H9 (cell line): ENCODE measurements at regions not wholly inside any gene's neighbourhood (a gene's known extent, or its start where the extent isn't known, plus 50 kb on each side); places are given as distances from the start of the nearest gene placed in this dataset.
"Not testable (repeated sequence)": the region's sequence is repeated elsewhere in the genome, so short reads cannot be mapped to it uniquely, and the experiment has no call there.

ENCODE experiments used
- DNase-seq: peaks from one replicate; pipeline ENCODE4 v3.0.0-alpha.2; 2017
- H2AFZ ChIP-seq: one replicate; pipeline ENCODE4 v1.6.1; 2013; ENCODE audit warnings: mild to moderate bottlenecking, low read length, control low read depth, moderate library complexity
- H2AK5ac ChIP-seq: 2 replicates; pipeline ENCODE4 v1.6.1; 2013; ENCODE audit warnings: low read length, control low read depth, mixed read lengths; ENCODE audit not compliant: insufficient read length
- H2BK120ac ChIP-seq: one replicate; pipeline ENCODE4 v1.6.1; 2013; ENCODE audit warnings: low read depth, mild to moderate bottlenecking, low read length, control low read depth, inconsistent platforms; ENCODE audit not compliant: poor library complexity, severe bottlenecking
- H2BK12ac ChIP-seq: 2 replicates; pipeline ENCODE4 v1.6.1; 2013; ENCODE audit warnings: low read length, control low read depth, mixed read lengths, low read depth; ENCODE audit not compliant: insufficient read length
- H2BK15ac ChIP-seq: 2 replicates; pipeline ENCODE4 v1.6.1; 2013; ENCODE audit warnings: low read depth, low read length, control low read depth
- H2BK20ac ChIP-seq: one replicate; pipeline ENCODE4 v1.6.1; 2013; ENCODE audit warnings: low read depth, mild to moderate bottlenecking, low read length, control low read depth, inconsistent platforms; ENCODE audit not compliant: poor library complexity, severe bottlenecking
- H2BK5ac ChIP-seq: 2 replicates; pipeline ENCODE4 v1.6.1; 2013; ENCODE audit warnings: low read length, control low read depth, mixed read lengths; ENCODE audit not compliant: insufficient read length
- H3K14ac ChIP-seq: 2 replicates; pipeline ENCODE4 v1.6.1; 2013; ENCODE audit warnings: low read length, control low read depth; ENCODE audit not compliant: insufficient read depth
- H3K18ac ChIP-seq: 2 replicates; pipeline ENCODE4 v1.6.1; 2013; ENCODE audit warnings: low read depth, mild to moderate bottlenecking, mixed read lengths, low read length, control low read depth; ENCODE audit not compliant: insufficient read length
- H3K23ac ChIP-seq: 2 replicates; pipeline ENCODE4 v1.6.1; 2013; ENCODE audit warnings: low read length, control low read depth, mixed read lengths, low read depth; ENCODE audit not compliant: insufficient read length
- H3K23me2 ChIP-seq: 2 replicates; pipeline ENCODE4 v1.6.1; 2013; ENCODE audit warnings: low read depth, mild to moderate bottlenecking, mixed read lengths, low read length, control low read depth; ENCODE audit not compliant: insufficient read length, poor library complexity, severe bottlenecking
- H3K27ac ChIP-seq: 2 replicates; pipeline ENCODE4 v1.5.1; 2013; ENCODE audit warnings: low read length, control low read depth, mixed read lengths, low read depth; ENCODE audit not compliant: insufficient read length
- H3K27me3 ChIP-seq: 2 replicates; pipeline ENCODE4 v1.6.1; 2013; ENCODE audit warnings: low read length, control low read depth, inconsistent platforms; ENCODE audit not compliant: insufficient read depth
- H3K4ac ChIP-seq: 2 replicates; pipeline ENCODE4 v1.6.1; 2013; ENCODE audit warnings: low read depth, mild to moderate bottlenecking, control low read depth, inconsistent platforms, low read length, moderate library complexity
- H3K4me1 ChIP-seq: 2 replicates; pipeline ENCODE4 v1.6.1; 2013; ENCODE audit warnings: low read length, control low read depth, inconsistent platforms; ENCODE audit not compliant: insufficient read depth
- H3K4me2 ChIP-seq: 2 replicates; pipeline ENCODE4 v1.6.1; 2013; ENCODE audit warnings: low read length, control low read depth, mixed read lengths; ENCODE audit not compliant: insufficient read length, insufficient read depth
- H3K56ac ChIP-seq: 2 replicates; pipeline ENCODE4 v1.6.1; 2013; ENCODE audit warnings: low read depth, mild to moderate bottlenecking, mixed read lengths, low read length, control low read depth; ENCODE audit not compliant: insufficient read length
- H3K79me1 ChIP-seq: 2 replicates; pipeline ENCODE4 v1.6.1; 2013; ENCODE audit warnings: low read depth, mild to moderate bottlenecking, moderate library complexity, low read length, control low read depth, inconsistent platforms; ENCODE audit not compliant: insufficient read depth, poor library complexity, severe bottlenecking
- H3K79me2 ChIP-seq: 2 replicates; pipeline ENCODE4 v1.6.1; 2013; ENCODE audit warnings: low read length, control low read depth, inconsistent platforms; ENCODE audit not compliant: insufficient read depth
- H3K9ac ChIP-seq: 2 replicates; pipeline ENCODE4 v1.6.1; 2013; ENCODE audit warnings: low read length, control low read depth, mixed read lengths; ENCODE audit not compliant: insufficient read length; ENCODE audit errors: extremely low read depth
- H3K9me3 ChIP-seq: one replicate; pipeline ENCODE4 v1.6.1; 2013; ENCODE audit warnings: low read depth, low read length, inconsistent platforms; ENCODE audit not compliant: control insufficient read depth
- H3T11ph ChIP-seq: one replicate; pipeline ENCODE4 v1.6.1; 2013; ENCODE audit warnings: mild to moderate bottlenecking, low read length, control low read depth, inconsistent platforms
- H4K20me1 ChIP-seq: one replicate; pipeline ENCODE4 v1.6.1; 2013; ENCODE audit not compliant: control insufficient read depth, insufficient read length, insufficient read depth
- H4K5ac ChIP-seq: 2 replicates; pipeline ENCODE4 v1.6.1; 2013; ENCODE audit warnings: low read depth, mild to moderate bottlenecking, mixed read lengths, low read length, control low read depth; ENCODE audit not compliant: insufficient read length
- H4K8ac ChIP-seq: replicated peaks from 2 replicates; pipeline ENCODE4 v1.6.1; 2013; ENCODE audit warnings: low read length, control low read depth, mixed read lengths, low read depth; ENCODE audit not compliant: insufficient read length
- H4K91ac ChIP-seq: 2 replicates; pipeline ENCODE4 v1.6.1; 2013; ENCODE audit warnings: low read depth, mild to moderate bottlenecking, moderate library complexity, mixed read lengths, low read length, control low read depth; ENCODE audit not compliant: insufficient read length
- H3K27ac Mint-ChIP-seq, 3 experiments: 2 replicates in 2 of 3; 3 replicates in 1 of 3; pipeline ENCODE4 v1.8.0; 2020 to 2021; ENCODE audit warnings: mixed read lengths in 3 of 3, mild to moderate bottlenecking in 1 of 3, moderate library complexity in 1 of 3
- H3K27me3 Mint-ChIP-seq: 2 replicates; pipeline ENCODE4 v1.8.0; 2021; ENCODE audit warnings: low read depth, mild to moderate bottlenecking, moderate library complexity, mixed read lengths
- H3K36me3 Mint-ChIP-seq, 3 experiments: 2 replicates in 2 of 3; 3 replicates in 1 of 3; pipeline ENCODE4 v1.8.0; 2020 to 2021; ENCODE audit warnings: low read depth in 3 of 3, mixed read lengths in 3 of 3; ENCODE audit not compliant: insufficient read depth in 1 of 3
- H3K4me1 Mint-ChIP-seq, 2 experiments: 2 replicates each; pipeline ENCODE4 v1.8.0; 2020; ENCODE audit warnings: mixed read lengths in 2 of 2
- H3K4me3 Mint-ChIP-seq, 2 experiments: 2 replicates in 1 of 2; 3 replicates in 1 of 2; pipeline ENCODE4 v1.8.0; 2020 to 2021; ENCODE audit warnings: mild to moderate bottlenecking in 2 of 2, mixed read lengths in 2 of 2, moderate library complexity in 1 of 2
- H3K9me3 Mint-ChIP-seq, 2 experiments: 2 replicates in 1 of 2; 3 replicates in 1 of 2; pipeline ENCODE4 v1.8.0; 2020; ENCODE audit warnings: mild to moderate bottlenecking in 2 of 2, mixed read lengths in 2 of 2, moderate library complexity in 1 of 2
- WGBS: extraction: QIAGEN DNeasy Blood & Tissue Kit; methylation state at CpG from one replicate; pipeline ENCODE4 v1.1.7; 2013; ENCODE audit warnings: missing lambda C conversion rate, low lambda C conversion rate, mixed read lengths; ENCODE audit not compliant: insufficient read length; ENCODE audit errors: extremely low coverage; 5-methylcytosine and 5-hydroxymethylcytosine counted together

DNA sequence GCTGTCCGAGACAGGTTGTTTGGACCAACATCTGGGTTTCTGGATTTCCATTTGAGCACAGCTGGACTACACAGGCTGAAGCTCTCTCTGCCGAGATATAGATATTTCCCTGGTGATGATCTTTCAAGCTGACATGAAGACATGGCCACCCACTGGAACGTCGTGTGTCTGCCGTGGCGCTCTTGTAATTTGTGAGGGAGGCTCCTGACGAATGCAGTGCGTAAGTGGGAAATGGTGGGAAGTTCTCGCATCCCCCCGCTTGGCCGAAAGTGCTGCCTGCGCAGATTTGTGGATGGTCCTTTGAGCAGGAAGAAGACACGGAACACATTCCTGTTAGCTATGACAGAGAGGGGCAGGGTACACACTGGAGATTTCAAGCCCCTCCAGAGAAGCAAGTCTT, 176.2 kb upstream of the OSBPL11 start:
- H2BK15ac ChIP-seq, H2AK5ac ChIP-seq, H3K4me2 ChIP-seq, H3K79me2 ChIP-seq, H2BK120ac ChIP-seq, H3K14ac ChIP-seq, H3K27me3 ChIP-seq, H3K4me1 ChIP-seq, H3K23ac ChIP-seq, H3K23me2 ChIP-seq, H3K27ac ChIP-seq, H2BK20ac ChIP-seq, H3K4ac ChIP-seq, H4K91ac ChIP-seq, H3K4me3 Mint-ChIP-seq, DNase-seq, H2BK5ac ChIP-seq, H3K9ac ChIP-seq, H4K5ac ChIP-seq, H3K27ac Mint-ChIP-seq, H2AFZ ChIP-seq, H4K20me1 ChIP-seq, H3K56ac ChIP-seq, H2BK12ac ChIP-seq, H3T11ph ChIP-seq, H3K9me3 Mint-ChIP-seq, H3K9me3 ChIP-seq, H3K18ac ChIP-seq, H4K8ac ChIP-seq, H3K36me3 Mint-ChIP-seq, H3K79me1 ChIP-seq: not testable (repeated sequence)
- Mint-ChIP-seq H3K4me1 (peaks cover 0 to 17% of the 10 kb centered on the region in 2 experiments; a peak in 3 of 4 replicates), H3K27me3 (peaks cover 34% of the 10 kb centered on the region)
- no CpG with 5 or more reads among the region's 13 CpGs for WGBS

DNA sequence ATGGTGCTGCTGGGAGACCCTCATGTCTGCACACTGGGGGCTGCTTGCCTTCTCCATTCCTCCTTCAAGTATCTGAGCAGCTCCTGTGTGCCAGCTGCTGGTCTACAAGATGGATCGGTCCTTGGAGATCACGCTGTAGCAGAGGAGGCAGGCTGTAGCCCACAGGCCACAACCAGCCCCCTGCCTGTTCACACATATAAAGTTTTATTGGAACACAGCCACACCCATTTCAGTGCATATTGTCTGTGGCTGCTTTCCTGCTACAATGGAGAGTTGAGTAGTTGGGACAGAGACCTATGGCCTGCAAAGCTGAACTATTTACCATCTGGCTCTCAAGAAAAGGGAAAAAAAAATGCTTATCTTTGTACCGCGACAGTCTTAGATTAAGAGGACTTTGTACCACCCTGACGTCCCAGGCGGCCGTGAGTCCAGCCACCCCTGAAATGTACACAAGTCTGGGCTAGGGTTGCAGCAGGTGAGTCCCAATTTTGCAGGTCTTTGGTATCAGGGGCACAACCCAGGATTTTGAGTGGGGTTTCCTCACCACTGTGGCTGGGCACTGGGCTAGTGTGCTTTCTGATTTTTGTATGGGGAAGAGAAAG, 179.2 kb upstream of the OSBPL11 start:
- H3K4me2 ChIP-seq, DNase-seq, H3K79me2 ChIP-seq, H3K36me3 Mint-ChIP-seq, H3K56ac ChIP-seq, H3K14ac ChIP-seq, H3K4me1 ChIP-seq, H2AFZ ChIP-seq, H4K91ac ChIP-seq, H3K27ac ChIP-seq, H3K4me3 Mint-ChIP-seq, H3K79me1 ChIP-seq, H4K5ac ChIP-seq, H4K20me1 ChIP-seq, H3K9ac ChIP-seq, H4K8ac ChIP-seq, H3K4ac ChIP-seq, H2AK5ac ChIP-seq, H3K9me3 ChIP-seq, H3K27me3 Mint-ChIP-seq, H3K23ac ChIP-seq, H3K9me3 Mint-ChIP-seq, H3K23me2 ChIP-seq, H2BK20ac ChIP-seq, H2BK5ac ChIP-seq, H3T11ph ChIP-seq, H2BK12ac ChIP-seq, H2BK120ac ChIP-seq, H3K18ac ChIP-seq, H2BK15ac ChIP-seq, H3K27me3 ChIP-seq: not testable (repeated sequence)
- peaks cover 18 to 35% of the 10 kb centered on the region in 2 experiments for H3K4me1 Mint-ChIP-seq
- 0 out of 7 replicates have a peak overlapping the region, but pooled peaks of 1 of the 3 experiments have one; percentile 37 for H3K27ac Mint-ChIP-seq
- WGBS = no CpG with 5 or more reads among the region's 7 CpGs
